GM21619 (cell line): ENCODE measurements at regions not wholly inside any gene's neighbourhood (a gene's known extent, or its start where the extent isn't known, plus 50 kb on each side); places are given as distances from the start of the nearest gene placed in this dataset.
"Not testable (repeated sequence)": the region's sequence is repeated elsewhere in the genome, so short reads cannot be mapped to it uniquely, and the experiment has no call there.

ENCODE experiments used
- ATAC-seq: cut with Tn5 transposase; IDR thresholded peaks from one replicate; pipeline ENCODE4 v1.9.1; 2021; ENCODE audit not compliant: unreplicated experiment

DNA sequence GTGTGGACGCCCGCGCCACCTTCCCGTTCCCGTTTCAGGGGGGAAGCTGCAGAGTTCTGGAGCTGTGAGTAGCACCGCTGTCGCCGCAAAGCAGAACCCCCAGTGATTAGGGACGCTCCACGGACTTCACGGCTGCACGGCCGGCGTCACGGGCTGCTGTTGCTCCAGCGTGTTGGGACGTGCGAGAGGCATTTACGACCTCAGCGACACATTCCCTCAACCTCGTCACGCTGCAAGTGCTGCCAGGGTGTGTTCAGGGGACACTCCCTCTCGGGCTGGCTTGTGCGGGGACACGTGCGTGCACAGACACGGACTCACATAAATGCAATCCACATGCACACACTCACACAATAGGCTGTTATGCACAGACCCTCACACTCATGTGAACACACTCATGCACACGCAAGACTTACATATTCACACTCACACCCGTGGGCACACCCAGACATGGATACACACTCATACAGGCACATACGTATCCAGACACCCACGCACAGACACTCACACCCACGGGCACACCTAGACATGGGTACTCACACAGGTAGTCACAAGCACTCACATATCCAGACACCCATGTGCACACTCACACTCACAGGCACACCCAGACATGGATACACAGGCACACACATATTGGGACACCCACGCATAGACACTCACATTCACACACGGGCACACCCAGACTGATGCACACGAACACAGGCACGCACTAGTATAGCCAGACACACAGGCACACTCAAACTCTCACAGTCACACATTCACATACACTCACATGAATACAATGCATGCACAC lies 198.0 kb upstream of the ZNF469 start:
- not testable (repeated sequence) for ATAC-seq

DNA sequence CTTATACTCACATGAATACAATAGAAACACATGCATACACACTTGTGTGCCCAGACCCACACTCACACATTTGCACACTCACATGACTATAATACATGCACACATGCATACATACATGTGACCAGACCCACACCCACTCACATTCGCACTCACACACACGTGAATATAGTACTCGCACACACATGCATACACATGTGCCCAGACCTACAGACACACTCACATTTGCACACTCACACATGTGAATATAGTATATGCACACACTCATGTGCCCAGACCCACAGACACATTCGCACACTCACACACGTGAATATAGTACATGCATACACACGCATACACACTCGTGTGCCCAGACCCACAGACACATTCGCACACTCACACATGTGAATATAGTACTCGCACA lies 197.4 kb upstream of the ZNF469 start:
- not testable (repeated sequence) for ATAC-seq

DNA sequence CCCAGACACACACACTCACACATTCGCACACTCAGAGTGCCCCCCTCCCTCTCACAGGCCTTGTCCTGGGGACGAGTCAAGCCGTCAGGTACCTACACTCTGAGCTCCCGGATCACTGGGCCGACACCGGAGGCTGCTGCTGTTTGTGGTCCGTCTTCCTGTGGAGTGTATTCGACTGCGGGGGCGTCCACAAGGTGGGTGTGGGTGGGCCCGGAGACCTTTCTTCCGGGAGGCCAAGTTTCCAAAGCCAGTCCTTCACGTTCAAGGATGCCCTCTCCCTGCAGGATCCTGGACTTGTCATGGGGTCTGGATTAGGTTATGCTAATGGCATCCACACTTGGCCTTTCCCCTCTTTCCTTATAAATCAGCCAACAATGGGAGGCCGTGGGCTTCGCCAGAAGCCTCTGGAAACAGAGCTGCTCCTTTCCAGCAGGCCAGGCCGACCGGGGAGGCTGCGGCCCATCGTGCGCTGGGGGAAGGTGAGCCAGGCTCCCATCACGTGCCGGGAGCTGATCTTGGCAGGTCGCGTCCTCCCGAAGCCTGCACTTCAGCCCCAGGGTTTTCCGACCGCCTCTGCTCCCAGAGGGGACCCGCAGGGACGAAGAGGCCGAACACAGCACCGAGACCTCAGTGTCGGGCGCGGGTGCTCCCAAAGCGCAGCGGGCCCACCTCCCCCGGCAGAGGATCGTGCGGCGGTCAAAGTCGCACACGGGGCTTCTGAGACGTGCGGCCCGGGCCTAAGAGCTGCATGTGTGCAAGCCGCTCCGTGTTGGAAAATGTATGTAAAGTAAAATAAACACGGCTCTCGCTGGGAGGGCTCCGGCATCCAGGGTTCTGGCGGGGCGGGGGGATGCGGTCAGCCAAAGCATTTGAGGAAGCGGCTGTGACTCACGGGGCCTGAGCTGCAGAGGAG lies 196.5 kb upstream of the ZNF469 start:
- ATAC-seq: not testable (repeated sequence)

DNA sequence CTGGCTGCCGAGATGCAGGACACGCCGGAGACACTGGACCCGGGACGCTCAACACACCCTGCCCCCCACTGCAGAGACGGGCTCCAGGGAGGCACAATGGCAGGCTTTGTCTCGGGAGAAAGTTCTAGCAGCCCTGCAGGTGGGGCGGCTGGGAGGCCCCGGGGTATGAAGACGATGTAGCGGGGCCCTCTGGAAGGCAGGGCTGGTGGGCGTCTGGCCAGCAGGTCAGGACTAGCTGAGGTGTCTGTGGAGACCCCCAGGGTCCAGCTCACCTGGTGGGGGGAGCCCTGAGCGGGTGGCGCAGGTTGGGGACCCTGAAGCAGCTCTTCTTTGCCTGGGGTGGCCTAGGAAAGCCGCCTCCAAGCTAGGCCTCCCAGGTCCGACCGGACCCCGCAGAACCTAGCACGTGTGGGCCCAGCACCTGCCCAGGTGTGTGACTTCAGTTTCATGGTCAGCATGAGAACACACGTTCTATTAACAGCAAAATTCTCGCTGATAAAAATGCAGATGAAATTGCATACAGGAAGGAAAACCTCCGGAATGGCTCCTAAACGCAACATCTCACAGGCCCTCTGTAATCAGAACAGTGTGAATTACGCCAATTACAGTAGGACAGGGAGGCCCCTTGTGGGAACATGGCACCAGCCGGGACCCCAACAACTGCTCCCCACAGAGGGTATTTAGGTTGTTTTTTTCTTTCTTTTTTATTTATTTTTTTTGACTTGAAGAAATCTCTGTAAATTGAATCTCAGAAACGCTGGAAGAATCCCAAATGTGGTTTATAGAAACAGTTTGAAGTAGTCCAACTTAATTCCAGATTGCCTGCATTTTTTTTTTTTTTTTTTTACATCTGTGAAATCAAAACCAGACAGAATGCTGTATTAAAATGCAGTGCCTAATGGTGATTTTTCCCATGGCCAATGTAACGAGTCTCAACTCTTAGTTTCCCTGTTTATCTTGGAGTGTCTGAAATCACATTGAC lies 195.6 kb upstream of the ZNF469 start:
- not testable (repeated sequence) for ATAC-seq

DNA sequence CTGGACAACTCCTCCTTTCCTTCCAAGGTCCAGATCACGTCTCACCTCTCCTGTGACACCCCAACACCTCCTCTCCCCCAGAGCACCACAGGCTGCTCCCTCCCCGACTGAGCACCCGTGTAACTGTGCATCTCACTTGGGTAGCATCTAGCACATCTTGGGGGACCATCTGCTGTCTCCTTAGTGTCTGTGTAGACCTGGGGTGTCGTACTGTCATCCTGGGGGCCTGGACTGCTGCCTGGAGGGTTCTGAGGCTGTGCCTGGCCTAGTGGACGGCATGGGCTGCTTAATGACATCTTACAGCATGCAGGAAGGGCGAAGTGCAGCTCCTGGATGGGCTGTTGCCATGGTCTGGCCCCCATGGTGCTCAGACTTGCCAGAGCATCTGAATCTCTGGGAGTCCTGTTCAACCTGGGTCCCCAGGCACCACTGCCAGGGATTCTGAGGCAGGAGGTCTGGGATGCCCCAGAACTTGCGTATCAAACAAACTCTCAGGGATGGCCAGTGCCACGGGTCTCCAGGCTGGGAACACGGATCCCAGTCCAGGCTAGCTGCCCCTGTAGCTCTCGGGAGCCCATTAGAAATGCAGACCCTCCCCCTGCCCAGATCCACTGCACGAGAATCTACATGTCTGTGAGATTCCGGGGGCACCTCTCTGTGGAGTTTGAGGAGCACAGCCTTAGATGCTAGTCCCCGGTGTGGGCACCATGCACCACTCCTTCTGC lies 194.4 kb upstream of the ZNF469 start:
- ATAC-seq: not testable (repeated sequence)

DNA sequence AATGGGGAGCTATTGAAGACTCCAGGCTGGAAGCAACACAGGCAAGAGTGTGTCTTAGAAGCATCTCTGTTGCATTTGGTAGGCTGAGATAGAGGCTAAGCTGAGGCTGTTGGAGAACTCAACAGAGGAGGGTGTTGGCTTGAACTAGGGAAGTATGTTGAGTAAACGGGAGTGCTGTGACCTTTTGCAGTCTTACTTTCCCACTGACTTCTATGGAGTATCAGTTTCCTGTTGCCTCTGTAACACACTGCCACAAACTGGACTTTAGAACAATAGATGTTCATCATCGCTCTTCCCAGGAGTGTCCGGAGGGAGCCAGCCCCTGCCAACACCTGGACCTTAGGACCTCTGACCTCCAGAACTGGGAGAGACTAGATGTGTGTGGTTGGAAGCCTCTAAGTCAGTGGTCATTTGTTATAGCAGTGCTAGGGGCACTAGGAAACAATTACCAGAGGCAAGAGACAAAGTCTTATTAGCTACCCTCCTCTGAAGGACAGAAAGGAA lies 192.1 kb upstream of the ZNF469 start:
- not testable (repeated sequence) for ATAC-seq

DNA sequence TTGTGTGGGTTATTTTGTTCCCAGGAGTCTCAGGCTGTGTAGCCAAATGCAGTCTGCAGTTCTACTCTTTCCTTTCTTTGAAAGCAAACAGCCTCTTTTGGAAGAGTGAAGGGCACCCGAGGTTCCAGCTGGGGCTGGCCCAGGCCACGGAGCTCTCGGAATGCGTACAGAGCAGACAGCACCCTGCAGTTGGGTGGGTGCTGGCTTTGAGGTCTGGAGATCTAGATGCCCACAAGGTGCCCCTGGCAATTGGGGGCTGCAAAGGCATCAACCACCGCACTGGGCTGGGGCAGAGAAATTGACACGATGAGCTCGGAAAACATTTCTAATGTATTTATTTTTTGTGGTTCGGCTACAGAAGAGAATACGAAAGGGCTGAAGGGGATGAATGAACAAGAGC lies 191.6 kb upstream of the ZNF469 start:
- ATAC-seq: not testable (repeated sequence)

DNA sequence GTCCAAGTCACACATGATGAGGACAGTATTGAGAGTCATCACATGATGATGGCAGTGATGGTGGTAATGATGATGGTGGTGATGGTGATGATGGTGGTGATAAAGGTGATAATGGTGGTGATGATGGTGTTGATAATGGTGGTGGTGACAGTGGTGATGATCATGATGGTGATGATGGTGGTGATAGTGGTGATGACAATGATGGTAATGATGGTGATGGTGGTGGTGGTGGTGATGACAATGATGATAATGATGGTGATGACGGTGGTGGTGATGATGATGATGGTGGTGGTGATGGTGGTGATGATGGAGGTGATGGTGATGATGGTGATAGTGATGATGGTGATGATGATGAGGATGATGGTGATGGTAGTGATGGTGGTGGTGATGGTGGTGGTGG lies 190.2 kb upstream of the ZNF469 start:
- ATAC-seq: no peak

DNA sequence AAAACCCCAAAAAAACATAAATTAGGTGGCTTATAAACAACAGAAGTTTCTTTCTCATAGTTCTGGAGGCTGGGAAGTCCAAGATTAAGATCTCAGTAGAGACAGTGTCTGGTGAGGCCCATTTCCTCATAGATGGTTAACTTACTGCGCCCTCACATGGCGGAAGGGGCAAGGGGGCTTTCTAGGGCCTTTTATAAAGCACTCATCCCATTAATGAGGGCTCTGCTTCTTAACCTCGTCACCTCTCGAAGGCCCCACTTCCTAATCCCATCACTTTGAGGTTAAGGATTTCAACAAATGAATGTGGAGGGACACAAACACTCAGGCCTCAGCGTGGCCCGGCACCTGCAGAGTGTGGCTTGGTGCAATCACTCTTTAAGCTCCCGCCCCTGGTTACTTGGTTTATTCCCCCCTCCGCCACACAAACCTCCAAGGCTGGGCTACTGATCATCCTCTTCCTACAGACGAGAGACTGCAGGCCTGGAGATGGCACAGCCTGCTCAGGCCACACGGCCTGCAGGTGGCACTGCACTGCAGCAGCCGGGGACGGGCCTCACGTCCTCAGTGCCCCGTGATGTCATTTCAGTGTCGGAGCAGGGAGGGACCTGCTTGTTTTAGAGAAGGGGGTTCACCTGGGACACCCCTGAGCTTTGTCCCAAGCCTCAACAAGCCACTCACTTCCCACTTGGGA lies 188.9 kb upstream of the ZNF469 start:
- ATAC-seq: not testable (repeated sequence)

DNA sequence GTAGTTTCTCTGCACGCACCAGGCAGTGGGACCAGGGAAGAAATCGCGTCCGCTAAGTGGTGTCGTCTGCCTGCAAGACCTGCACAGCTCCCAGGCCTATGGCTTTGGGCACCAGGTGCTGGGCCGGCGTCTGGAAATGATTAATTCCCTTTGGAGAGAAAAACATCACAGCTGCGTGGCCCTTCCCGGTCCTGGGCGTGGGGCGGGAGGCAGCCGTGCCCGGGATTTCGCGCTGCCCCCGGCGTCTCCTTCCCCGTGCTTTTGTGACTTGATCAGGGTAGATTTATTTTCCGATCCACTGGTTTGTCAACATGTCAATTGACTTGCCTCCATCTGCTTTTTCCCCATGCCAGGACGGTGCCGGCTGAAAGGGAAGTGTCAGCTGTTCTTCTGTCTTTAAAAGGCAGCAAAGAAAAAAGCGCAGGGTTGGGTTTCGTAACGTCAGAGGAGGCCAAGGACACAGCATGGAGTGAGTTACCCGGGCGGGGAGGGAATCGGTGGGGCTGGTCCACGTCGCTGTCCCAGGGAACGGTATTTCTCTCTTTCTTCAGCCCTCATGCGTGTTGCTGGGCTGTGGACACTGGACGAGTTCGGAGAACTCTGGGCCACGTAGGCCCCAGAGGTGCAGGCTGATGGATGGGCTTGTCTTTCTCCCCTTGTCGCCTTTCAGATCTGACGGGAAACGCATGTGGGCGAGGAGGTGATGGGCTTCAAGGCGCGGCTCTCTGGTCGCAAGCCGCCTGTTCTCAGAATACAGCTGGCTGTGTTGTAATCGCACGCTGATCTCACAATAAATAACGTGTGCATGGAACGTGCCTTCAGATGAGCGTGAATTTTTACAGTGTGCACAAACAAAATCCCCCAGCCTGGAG lies 188.1 kb upstream of the ZNF469 start:
- ATAC-seq: no peak

DNA sequence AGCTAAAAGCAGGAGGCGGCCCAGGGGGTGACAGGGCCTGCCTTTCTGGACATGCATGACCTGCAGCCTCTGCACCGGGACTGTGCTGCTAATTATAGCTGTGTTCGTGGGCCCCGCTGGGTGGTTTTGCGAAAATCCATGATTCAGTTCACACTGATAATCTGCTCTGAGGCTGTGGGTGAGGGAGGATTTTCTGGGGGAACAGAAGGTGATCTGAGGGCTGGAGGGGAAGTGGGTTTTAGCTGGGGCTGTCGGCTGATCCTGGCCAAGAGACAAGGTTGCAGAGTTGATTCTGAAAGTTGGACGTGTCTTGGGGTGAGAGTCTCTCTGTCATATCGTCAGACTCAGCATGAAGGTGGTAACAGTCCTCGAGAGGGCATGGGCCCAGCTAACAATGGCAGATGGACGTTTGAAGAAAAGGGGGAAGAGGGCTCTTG lies 187.5 kb upstream of the ZNF469 start:
- no peak for ATAC-seq

DNA sequence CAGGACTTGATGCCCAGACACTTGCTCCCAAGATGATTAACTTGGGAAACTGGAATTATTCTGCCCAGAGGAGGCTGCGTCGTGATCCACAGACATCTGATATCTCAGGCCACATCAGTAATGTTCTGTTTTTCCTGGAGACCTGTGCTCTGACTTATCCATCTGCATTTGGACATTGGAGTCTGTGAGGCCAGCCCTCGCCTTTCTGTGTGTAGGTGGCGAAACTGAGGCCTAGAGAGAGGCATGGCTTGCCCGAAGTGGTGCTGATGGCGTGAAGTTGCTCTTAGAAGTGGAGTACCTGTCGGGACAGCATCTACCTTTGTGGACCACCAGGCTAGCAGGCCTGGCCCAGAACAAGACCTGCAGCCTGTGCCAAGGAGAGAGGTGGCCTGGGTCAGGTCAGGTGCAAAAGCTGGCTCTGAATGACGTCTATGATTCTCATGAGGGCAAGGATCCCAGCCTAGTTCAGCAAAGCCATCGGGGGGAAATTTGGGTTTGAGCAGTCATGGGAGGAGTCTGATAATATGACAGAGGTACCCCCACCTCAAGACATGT lies 186.8 kb upstream of the ZNF469 start:
- no peak for ATAC-seq

DNA sequence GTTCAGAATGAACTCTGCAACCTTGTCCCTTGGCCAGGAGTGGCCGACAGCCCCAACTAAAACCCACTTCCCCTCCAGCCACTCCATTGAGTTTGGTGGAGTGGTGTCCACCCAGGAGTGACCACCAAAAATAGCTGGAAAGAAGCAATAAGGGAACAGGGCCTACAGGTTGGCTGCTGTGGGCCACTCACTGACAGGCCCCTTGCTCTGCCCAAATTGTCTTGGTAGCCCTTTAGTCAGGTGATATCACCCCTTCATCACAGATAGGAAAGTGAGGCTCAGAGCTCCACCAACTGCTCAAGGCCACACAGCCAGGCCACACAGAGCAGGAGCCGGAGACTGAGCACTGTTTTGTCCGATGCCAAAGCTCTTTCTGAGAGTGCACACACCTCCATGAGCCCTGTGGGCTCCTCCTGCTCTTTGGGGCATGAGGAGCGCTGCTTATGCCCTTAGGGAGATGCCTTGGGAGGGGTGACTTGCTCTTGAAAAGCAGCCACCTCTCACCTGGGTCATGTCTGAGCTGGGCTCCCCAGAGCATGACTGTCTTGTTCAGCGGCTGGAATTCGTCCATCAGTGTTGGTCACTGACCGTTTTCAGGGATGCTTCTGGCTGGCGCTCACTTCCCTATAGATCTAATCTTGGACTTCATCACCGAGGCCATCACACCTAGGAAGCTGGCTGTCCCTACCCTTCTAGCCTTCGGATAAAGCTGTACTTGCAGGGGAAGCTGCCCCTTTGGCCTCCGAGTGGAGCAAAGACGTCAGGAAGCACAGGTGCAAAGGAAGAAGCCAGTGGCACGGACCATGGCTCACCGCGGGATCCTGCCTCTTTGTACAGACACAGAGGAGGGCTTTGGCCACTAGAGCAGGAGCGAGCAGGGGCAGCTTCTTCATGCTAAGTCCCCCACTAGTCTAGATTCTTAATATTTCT lies 186.0 kb upstream of the ZNF469 start:
- no peak for ATAC-seq

DNA sequence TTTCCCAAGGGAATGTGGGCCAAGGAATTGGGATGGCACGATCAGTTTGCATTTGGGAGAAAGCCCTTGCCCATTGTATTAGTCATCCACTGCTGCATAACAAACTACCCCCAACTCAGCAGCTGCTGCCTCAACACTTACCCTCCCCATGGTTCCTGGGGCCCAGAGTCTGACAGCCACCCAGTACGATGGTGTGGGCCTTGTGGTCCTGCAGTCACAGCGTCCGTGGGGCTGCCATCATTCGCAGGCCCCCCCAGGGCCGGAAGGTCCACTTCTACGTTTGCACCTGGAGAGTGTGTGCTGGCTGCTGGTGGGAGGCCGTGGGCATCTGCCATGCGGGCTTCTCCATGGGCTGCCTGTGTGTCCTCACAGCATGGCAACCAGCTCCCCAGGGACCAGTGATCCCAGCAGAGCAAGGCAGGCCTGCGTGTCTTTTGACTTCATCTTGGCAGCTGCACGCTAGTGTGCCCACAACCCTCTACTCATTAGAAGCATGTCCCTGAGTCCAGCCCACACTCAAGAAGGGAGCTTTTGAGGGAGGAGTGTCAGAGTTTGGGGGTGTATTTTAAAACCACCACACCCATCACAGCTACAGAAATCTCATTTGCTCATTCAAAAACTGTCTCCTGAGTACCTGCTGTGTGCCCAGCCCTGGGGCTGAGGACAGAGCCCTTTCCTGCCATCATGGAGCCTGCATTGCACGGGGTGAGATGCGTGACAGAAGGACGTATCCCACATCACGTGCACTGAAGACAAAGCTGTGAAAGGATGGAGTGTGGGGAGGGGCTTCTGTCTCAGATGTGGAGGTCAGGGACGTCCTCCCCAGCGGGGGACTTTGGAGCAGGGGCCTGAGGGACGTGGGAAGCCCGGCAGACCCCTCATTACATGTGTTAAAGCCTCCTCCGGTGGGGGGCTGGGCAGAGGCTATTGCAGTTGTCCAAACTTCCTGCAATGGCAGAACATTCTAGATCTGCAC lies 185.0 kb upstream of the ZNF469 start:
- no peak for ATAC-seq

DNA sequence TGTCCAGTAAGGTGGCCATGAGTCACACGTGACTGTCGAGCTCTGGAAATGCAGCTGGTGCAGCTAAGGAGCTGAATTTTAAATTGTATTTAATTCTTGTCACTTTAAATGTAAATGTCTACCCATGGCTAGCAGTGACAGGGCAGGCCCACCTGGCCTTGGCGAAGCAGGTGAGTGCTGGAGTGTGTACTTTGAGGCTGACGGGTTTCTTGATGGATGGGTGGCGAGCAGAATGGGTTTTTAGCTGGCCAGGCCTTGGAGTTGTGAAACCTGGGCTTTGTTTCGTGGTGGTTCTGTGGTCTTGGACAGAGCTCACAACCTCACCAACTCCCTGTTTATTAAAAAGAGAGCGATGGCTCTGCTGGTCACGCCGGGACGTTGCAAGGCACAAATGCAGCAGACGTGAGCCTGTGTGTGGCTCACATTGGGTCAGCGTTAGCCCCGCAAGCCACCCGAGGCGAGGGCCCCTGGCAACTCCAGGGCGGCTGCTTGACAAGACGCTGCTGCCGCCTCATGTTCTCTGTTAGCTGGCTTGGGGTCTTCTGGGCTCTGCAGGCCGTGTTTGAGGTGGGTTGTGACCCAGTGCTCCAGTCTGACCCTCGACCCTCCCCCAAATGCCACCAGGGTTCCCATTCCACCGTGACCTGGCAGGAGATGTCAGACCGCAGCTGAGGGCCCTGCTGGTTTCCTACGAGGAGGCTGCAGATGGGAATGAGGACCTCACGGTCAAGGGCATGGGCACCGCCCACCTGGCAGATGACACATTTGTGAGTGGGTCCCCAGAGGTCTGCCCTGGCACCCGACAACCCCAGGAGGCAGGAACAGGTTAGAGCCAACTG lies 184.1 kb upstream of the ZNF469 start:
- ATAC-seq: not testable (repeated sequence)
